HepG2 (cell line): ENCODE measurements at regions not wholly inside any gene's neighbourhood (a gene's known extent, or its start where the extent isn't known, plus 50 kb on each side); places are given as distances from the start of the nearest gene placed in this dataset.

Experiments used
- ATAC-seq: fragments of 200-7000 bp; cut with Tn5 transposase; 3 replicates; pipeline ENCODE4 v1.9.1; 2020; ENCODE audit warnings: mild to moderate bottlenecking, moderate library complexity
- BruUV-seq: library from RNA; stranded (reverse); fragments of 400-500 nt; replicated peaks from 2 replicates; lab custom pipeline; 2021; lab: Mats Ljungman, UMichigan
- CTCF ChIA-PET: fragments of 300-600 bp; formaldehyde crosslinking; extraction: SDS; loops from one replicate; lab custom pipeline; 2021; ENCODE audit warnings: low total read pairs, inconsistent platforms, low intra/inter-chr PET ratio; lab: Yijun Ruan, JAX
- POLR2A ChIA-PET: fragments of 350-600 bp; sonication (Branson Sonifier 250); formaldehyde crosslinking; loops from one replicate; lab custom pipeline; 2020; ENCODE audit warnings: antibody characterized with exemption, inconsistent platforms; lab: Yijun Ruan, JAX
- DNase-seq: peaks from one replicate; pipeline ENCODE4 v3.0.0-alpha.2; 2015; ENCODE audit warnings: low spot score
- FAIRE-seq: peaks from 3 replicates; lab custom pipeline; 2011; peaks lifted over from hg19 to GRCh38; lab: Jason Lieb, UNC
- H2AFZ ChIP-seq: one replicate; pipeline ENCODE4 v1.6.1; 2011; ENCODE audit warnings: low read length, inconsistent platforms
- H3K27ac ChIP-seq: fragments of 300-600 bp; 3 replicates; pipeline ENCODE4 v1.8.0; 2011; ENCODE audit warnings: mixed run types, mild to moderate bottlenecking, mixed read lengths, low read length, inconsistent platforms; ENCODE audit not compliant: insufficient read depth; ENCODE audit errors: extremely low read length
- H3K27me3 ChIP-seq, 2 experiments: fragments of 200-600 bp in 1 of 2; 2 replicates in 1 of 2; 3 replicates in 1 of 2; pipeline versions ENCODE4 v1.6.0 to v1.8.0; 2011; ENCODE audit warnings: low read length in 2 of 2, mild to moderate bottlenecking in 2 of 2, moderate library complexity in 2 of 2, inconsistent platforms in 1 of 2; ENCODE audit not compliant: insufficient read depth in 2 of 2, control insufficient read depth in 1 of 2
- H3K36me3 ChIP-seq, 2 experiments: fragments of 200-600 bp in 1 of 2; replicated peaks in 1 of 2; 2 replicates in 1 of 2; 3 replicates in 1 of 2; pipeline versions ENCODE4 v1.5.1 to v1.8.0; 2011; ENCODE audit warnings: low read length in 2 of 2, inconsistent platforms in 1 of 2; ENCODE audit not compliant: insufficient read depth in 2 of 2, control insufficient read depth in 1 of 2
- H3K4me1 ChIP-seq: 2 replicates; pipeline ENCODE4 v1.5.1; 2012; ENCODE audit warnings: low read length, inconsistent platforms; ENCODE audit not compliant: insufficient read depth
- H3K4me2 ChIP-seq: 2 replicates; pipeline ENCODE4 v1.6.0; 2011; ENCODE audit warnings: low read depth, low read length, inconsistent platforms
- H3K4me3 ChIP-seq, 3 experiments: fragments of 200-600 bp in 1 of 3; sonication (generic), shearing (Covaris generic) in 1 of 3; replicated peaks in 1 of 3; 2 replicates each; pipeline ENCODE4 v1.5.1; 2011 to 2016; ENCODE audit warnings: low read length in 3 of 3, inconsistent platforms in 2 of 3, low read depth in 2 of 3, mild to moderate bottlenecking in 2 of 3, control low read depth in 1 of 3, mixed read lengths in 1 of 3; ENCODE audit not compliant: insufficient read depth in 1 of 3
- H3K79me2 ChIP-seq: one replicate; pipeline ENCODE4 v1.6.1; 2011; ENCODE audit warnings: low read length, inconsistent platforms; ENCODE audit not compliant: insufficient read depth
- H3K9ac ChIP-seq: 2 replicates; pipeline ENCODE4 v1.6.0; 2011; ENCODE audit warnings: mild to moderate bottlenecking, low read depth, low read length, inconsistent platforms; ENCODE audit not compliant: insufficient read depth
- H3K9me3 ChIP-seq: 2 replicates; pipeline ENCODE4 v1.5.1; 2012; ENCODE audit warnings: mild to moderate bottlenecking, low read length
- H4K20me1 ChIP-seq: 2 replicates; pipeline ENCODE4 v1.6.0; 2011; ENCODE audit warnings: inconsistent platforms, mild to moderate bottlenecking, low read length, moderate library complexity; ENCODE audit not compliant: insufficient read depth
- ATF4 ChIP-seq, 2 experiments: fragments of 450-650 bp in 1 of 2; sonication (generic) in 1 of 2; formaldehyde crosslinking; IDR thresholded peaks; 2 replicates each; pipeline versions ENCODE4 v1.5.0 to v1.8.0; 2020 to 2022; ENCODE audit warnings: mild to moderate bottlenecking in 1 of 2, missing genetic modification reagents in 1 of 2
- FOSL1 ChIP-seq: sonication (generic); formaldehyde crosslinking; IDR thresholded peaks from 2 replicates; pipeline ENCODE4 v1.9.0; 2021; ENCODE audit warnings: missing genetic modification reagents, borderline replicate concordance
- FOXK1 ChIP-seq: sonication (generic); formaldehyde crosslinking; IDR thresholded peaks from 2 replicates; pipeline ENCODE4 v1.4.0; 2020; ENCODE audit warnings: low read depth, missing genetic modification reagents, borderline replicate concordance
- HES4 ChIP-seq: sonication (generic); formaldehyde crosslinking; IDR thresholded peaks from 2 replicates; pipeline ENCODE4 v1.9.0; 2021; ENCODE audit warnings: mild to moderate bottlenecking, missing genetic modification reagents, borderline replicate concordance
- HNRNPUL1 ChIP-seq: fragments of 200-400 bp; formaldehyde crosslinking; IDR thresholded peaks from 2 replicates; pipeline ENCODE4 v1.6.1; 2017; ENCODE audit warnings: low read depth, mild to moderate bottlenecking, low read length, moderate library complexity
- KAT7 ChIP-seq: IDR thresholded peaks from 2 replicates; pipeline ENCODE4 v1.6.1; 2018; ENCODE audit warnings: borderline replicate concordance, missing compliant biosample characterization
- PBX2 ChIP-seq: IDR thresholded peaks from 2 replicates; pipeline ENCODE4 v1.6.1; 2016; ENCODE audit warnings: control low read depth
- PREB ChIP-seq: sonication (generic); formaldehyde crosslinking; IDR thresholded peaks from 2 replicates; pipeline ENCODE4 v1.4.0; 2020; ENCODE audit warnings: missing genetic modification reagents
- RBM22 ChIP-seq: fragments of 200-400 bp; formaldehyde crosslinking; optimal IDR thresholded peaks from 2 replicates; pipeline ENCODE3; 2017; ENCODE audit warnings: mild to moderate bottlenecking, low read length, moderate library complexity
- SMAD3 ChIP-seq: sonication (generic); formaldehyde crosslinking; IDR thresholded peaks from 2 replicates; pipeline ENCODE4 v1.4.0; 2020; ENCODE audit warnings: missing genetic modification reagents
- SMARCE1 ChIP-seq: fragments of 450-650 bp; IDR thresholded peaks from 2 replicates; pipeline ENCODE4 v1.6.1; 2017; ENCODE audit warnings: borderline replicate concordance
- ZMYM3 ChIP-seq: sonication (generic); formaldehyde crosslinking; IDR thresholded peaks from 2 replicates; pipeline ENCODE4 v1.5.1; 2020; ENCODE audit warnings: mild to moderate bottlenecking, missing genetic modification reagents
- ZNF280B ChIP-seq: sonication (generic); formaldehyde crosslinking; IDR thresholded peaks from 2 replicates; pipeline ENCODE4 v1.5.0; 2020; ENCODE audit warnings: missing genetic modification reagents, mild to moderate bottlenecking, borderline replicate concordance
- ZNF468 ChIP-seq: sonication (generic); formaldehyde crosslinking; IDR thresholded peaks from 2 replicates; pipeline ENCODE4 v1.8.0; 2022; ENCODE audit warnings: mild to moderate bottlenecking, moderate library complexity, missing genetic modification reagents
- ZNF574 ChIP-seq: sonication (generic); formaldehyde crosslinking; IDR thresholded peaks from 2 replicates; pipeline ENCODE4 v1.4.0; 2020; ENCODE audit warnings: missing genetic modification reagents
- ZNF605 ChIP-seq: sonication (generic); formaldehyde crosslinking; IDR thresholded peaks from 2 replicates; pipeline ENCODE4 v1.8.0; 2022; ENCODE audit warnings: mild to moderate bottlenecking, missing genetic modification reagents
- ZNF780A ChIP-seq: sonication (generic); formaldehyde crosslinking; IDR thresholded peaks from 2 replicates; pipeline ENCODE4 v1.8.0; 2022; ENCODE audit warnings: mild to moderate bottlenecking, missing genetic modification reagents, moderate library complexity
- WGBS: methylation state at CpG from one replicate; pipeline ENCODE4 v1.1.6; 2017; ENCODE audit warnings: low lambda C conversion rate; 5-methylcytosine and 5-hydroxymethylcytosine counted together
- in situ Hi-C: cut with HindIII; loops from 2 replicates; pipeline ENCODE4 v1.10.0; 2017; ENCODE audit warnings: low pct_unique_long_range_greater_than_20kb; ENCODE audit not compliant: extremely low pct_ligation_motif_present
- intact Hi-C: fragments of 100-400 bp; cut with micrococcal nuclease; formaldehyde crosslinking; loops from one replicate; pipeline ENCODE4 v1.10.0; 2022; ENCODE audit not compliant: unreplicated experiment

- no peaks in the 10 kb centered on the region for H3K9me3 ChIP-seq
- no peak overlapping the region for H2AFZ ChIP-seq
- DNase-seq (no peak), ATAC-seq (no peak), FAIRE-seq (no peak)
- H3K9ac ChIP-seq, result no peak overlapping the region
- peaks cover 11% of the 10 kb centered on the region for H3K4me1 ChIP-seq
- H3K27me3 ChIP-seq, result peaks cover 0 to 24% of the 10 kb centered on the region in 2 experiments; a peak in 2 of 5 replicates
- H3K4me2 ChIP-seq, result no peak overlapping the region
- POLR2A ChIA-PET, result no interaction called here
- no TSS peak for BruUV-seq
- intact Hi-C loops, result no loop called here
- no peaks in the 10 kb centered on the region for H4K20me1 ChIP-seq
- TF ChIP-seq FOSL1 (CRISPR knock-in tag) (no peak), ATF4 (CRISPR knock-in tag; IDR thresholded peaks at IDR 0.05) (no peak), HNRNPUL1 (no peak), HES4 (CRISPR knock-in tag) (no peak), ZNF780A (no peak), SMAD3 (CRISPR knock-in tag) (no peak), RBM22 (no peak), KAT7 (CRISPR knock-in tag) (no peak), ZMYM3 (no peak), SMARCE1 (no peak), FOXK1 (CRISPR knock-in tag) (no peak), ZNF574 (CRISPR knock-in tag) (no peak), ZNF605 (CRISPR knock-in tag) (no peak), ZNF468 (no peak), PBX2 (no peak), ZNF280B (CRISPR knock-in tag) (no peak), PREB (CRISPR knock-in tag) (no peak)
- H3K4me3 ChIP-seq, result no peak overlapping the region
- CTCF ChIA-PET, result no interaction called here
- no peaks in the 10 kb centered on the region for H3K36me3 ChIP-seq
- WGBS, result 13% methylated on average over 8 of the region's 8 CpGs
- in situ Hi-C loops, result no loop called here
- no peak overlapping the region for H3K27ac ChIP-seq
- H3K79me2 ChIP-seq, result no peaks in the 10 kb centered on the region
Observed at GRCh38 chr13:29957320-29957719, 106.9 kb upstream of the UBL3 start.
